NCI-H69 (cell line): ENCODE measurements at regions not wholly inside any gene's neighbourhood (a gene's known extent, or its start where the extent isn't known, plus 50 kb on each side); places are given as distances from the start of the nearest gene placed in this dataset.
"Not testable (repeated sequence)": the region's sequence is repeated elsewhere in the genome, so short reads cannot be mapped to it uniquely, and the experiment has no call there.

Source experiments
- DNase-seq: peaks from one replicate; lab custom pipeline; 2025; lab: John Stamatoyannopoulos, UW

GRCh38 chr3:1456781-1457311 is 364.0 kb downstream of the CNTN6 start:
- DNase-seq: peak; percentile 83

- no peak for DNase-seq
These were observed 369.5 kb downstream of the CNTN6 start for GRCh38 chr3:1462371-1462770.

GRCh38 chr3:1462856-1463450 is 370.1 kb downstream of the CNTN6 start:
- no peak for DNase-seq

GRCh38 chr3:1465091-1465490 is 372.3 kb downstream of the CNTN6 start:
- not testable (repeated sequence) for DNase-seq

GRCh38 chr3:1468145-1468544 is 375.3 kb downstream of the CNTN6 start:
- no peak for DNase-seq

- no peak for DNase-seq
These were observed 376.4 kb downstream of the CNTN6 start for GRCh38 chr3:1469248-1469647.

GRCh38 chr3:1469687-1470086 is 376.9 kb downstream of the CNTN6 start:
- DNase-seq: no peak

GRCh38 chr3:1477669-1478068 is 384.8 kb downstream of the CNTN6 start:
- no peak for DNase-seq

GRCh38 chr3:1495466-1495865 is 402.6 kb downstream of the CNTN6 start:
- no peak for DNase-seq

- DNase-seq: peak; percentile 5
These were observed 406.9 kb downstream of the CNTN6 start for GRCh38 chr3:1499694-1500093.

GRCh38 chr3:1501406-1502115 is 408.7 kb downstream of the CNTN6 start:
- DNase-seq: peak; percentile 79

GRCh38 chr3:1506090-1506489 is 413.3 kb downstream of the CNTN6 start:
- peak; percentile 5 for DNase-seq

GRCh38 chr3:1513662-1514061 is 420.8 kb downstream of the CNTN6 start:
- no peak for DNase-seq

GRCh38 chr3:1515882-1516281 is 423.1 kb downstream of the CNTN6 start:
- DNase-seq: peak; percentile 40

GRCh38 chr3:1527786-1528185 is 435.0 kb downstream of the CNTN6 start:
- DNase-seq: no peak

GRCh38 chr3:1528621-1529020 is 435.8 kb downstream of the CNTN6 start:
- DNase-seq: no peak

GRCh38 chr3:1529676-1530075 is 436.9 kb downstream of the CNTN6 start:
- no peak for DNase-seq

- no peak for DNase-seq
These were observed 439.2 kb downstream of the CNTN6 start for GRCh38 chr3:1531981-1532380.

- DNase-seq: no peak
These were observed 440.2 kb downstream of the CNTN6 start for GRCh38 chr3:1532935-1533606.

- DNase-seq: no peak
These were observed 440.9 kb downstream of the CNTN6 start for GRCh38 chr3:1533763-1534162.

GRCh38 chr3:1534252-1534651 is 441.4 kb downstream of the CNTN6 start:
- DNase-seq: no peak

- DNase-seq: no peak
These were observed 442.5 kb downstream of the CNTN6 start for GRCh38 chr3:1535361-1535760.

- DNase-seq: peak; percentile 16
These were observed 447.9 kb downstream of the CNTN6 start for GRCh38 chr3:1540686-1541085.
